ENCODE measurements at regions not wholly inside any gene's neighbourhood (a gene's known extent, or its start where the extent isn't known, plus 50 kb on each side); places are given as distances from the start of the nearest gene placed in this dataset.
"Not testable (repeated sequence)": the region's sequence is repeated elsewhere in the genome, so short reads cannot be mapped to it uniquely, and the experiment has no call there.

- DNase-seq = no peak
Observed at GRCh38 chr11:87628026-87628580, 547.1 kb downstream of the RAB38 start.

- not testable (repeated sequence) for DNase-seq
Observed at GRCh38 chr11:87623531-87624365, 551.5 kb downstream of the RAB38 start.

- DNase-seq = no peak
Observed at GRCh38 chr11:87616511-87616910, 558.7 kb downstream of the RAB38 start.

GRCh38 chr11:87604350-87604749 lies 566.6 kb downstream of the TMEM135 start:
- no peak for DNase-seq

- DNase-seq = no peak
Observed at GRCh38 chr11:87603887-87604286, 566.2 kb downstream of the TMEM135 start.

- no peak for DNase-seq
Observed at GRCh38 chr11:87602776-87603175, 565.0 kb downstream of the TMEM135 start.

GRCh38 chr11:87600938-87601337 lies 563.2 kb downstream of the TMEM135 start:
- DNase-seq = no peak

GRCh38 chr11:87597725-87598124 lies 560.0 kb downstream of the TMEM135 start:
- no peak for DNase-seq

GRCh38 chr11:87596176-87596575 lies 558.4 kb downstream of the TMEM135 start:
- no peak for DNase-seq

GRCh38 chr11:87589082-87589481 lies 551.3 kb downstream of the TMEM135 start:
- no peak for DNase-seq

GRCh38 chr11:87585613-87586012 lies 547.9 kb downstream of the TMEM135 start:
- not testable (repeated sequence) for DNase-seq

- DNase-seq = no peak
Observed at GRCh38 chr11:87583931-87584330, 546.2 kb downstream of the TMEM135 start.

- no peak for DNase-seq
Observed at GRCh38 chr11:87575088-87575487, 537.4 kb downstream of the TMEM135 start.

GRCh38 chr11:87574193-87574592 lies 536.5 kb downstream of the TMEM135 start:
- no peak for DNase-seq

GRCh38 chr11:87573708-87574107 lies 536.0 kb downstream of the TMEM135 start:
- no peak for DNase-seq

GRCh38 chr11:87572881-87573280 lies 535.1 kb downstream of the TMEM135 start:
- no peak for DNase-seq

GRCh38 chr11:87560352-87560751 lies 522.6 kb downstream of the TMEM135 start:
- DNase-seq = no peak

GRCh38 chr11:87559852-87560251 lies 522.1 kb downstream of the TMEM135 start:
- DNase-seq = not testable (repeated sequence)

- no peak for DNase-seq
Observed at GRCh38 chr11:87555101-87555500, 517.4 kb downstream of the TMEM135 start.

GRCh38 chr11:87548797-87549196 lies 511.1 kb downstream of the TMEM135 start:
- DNase-seq = no peak

GRCh38 chr11:87545858-87546257 lies 508.1 kb downstream of the TMEM135 start:
- no peak for DNase-seq

- DNase-seq = no peak
Observed at GRCh38 chr11:87539596-87539995, 501.9 kb downstream of the TMEM135 start.

GRCh38 chr11:87536565-87536964 lies 498.8 kb downstream of the TMEM135 start:
- DNase-seq = no peak

- no peak for DNase-seq
Observed at GRCh38 chr11:87536016-87536415, 498.3 kb downstream of the TMEM135 start.

GRCh38 chr11:87535513-87535912 lies 497.8 kb downstream of the TMEM135 start:
- no peak for DNase-seq

Measured in CD4-positive, alpha-beta T cell treated with Interleukin-10 for 1 hour (primary cell).